GM19463 (cell line): ENCODE measurements at regions not wholly inside any gene's neighbourhood (a gene's known extent, or its start where the extent isn't known, plus 50 kb on each side); places are given as distances from the start of the nearest gene placed in this dataset.

ENCODE experiments used
- ATAC-seq: cut with Tn5 transposase; IDR thresholded peaks from one replicate; pipeline ENCODE4 v1.9.1; 2021; ENCODE audit warnings: mild to moderate bottlenecking, moderate library complexity; ENCODE audit not compliant: unreplicated experiment

DNA sequence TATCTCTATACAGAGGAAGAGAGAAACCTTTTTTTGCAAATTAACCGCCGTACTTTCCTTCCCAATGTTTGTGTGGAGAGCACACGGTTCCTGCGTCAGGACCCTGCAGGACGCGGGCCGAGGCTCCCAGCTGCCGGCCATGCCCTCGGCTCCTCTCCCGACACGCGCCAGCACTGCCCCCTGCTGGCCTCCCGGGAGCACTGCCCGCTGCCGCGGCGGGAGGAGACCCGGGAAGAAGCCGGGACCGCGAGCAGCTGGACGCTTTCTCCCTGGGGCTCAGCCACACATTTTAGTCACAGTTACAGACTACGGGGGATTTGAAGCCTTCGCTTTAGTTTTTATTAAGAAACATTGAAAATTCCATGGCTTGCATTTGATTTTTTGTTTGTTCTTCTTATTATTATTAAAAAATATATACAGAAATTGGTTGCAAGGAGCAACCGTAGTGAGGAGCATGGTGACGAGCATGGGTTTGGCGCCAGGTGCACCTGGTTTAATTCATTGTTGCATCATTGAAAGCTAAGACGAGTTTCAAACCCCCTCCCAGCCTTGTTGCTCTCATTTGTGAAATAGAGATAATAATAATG lies 401.2 kb downstream of the GALR1 start:
- ATAC-seq = peak; percentile 92

DNA sequence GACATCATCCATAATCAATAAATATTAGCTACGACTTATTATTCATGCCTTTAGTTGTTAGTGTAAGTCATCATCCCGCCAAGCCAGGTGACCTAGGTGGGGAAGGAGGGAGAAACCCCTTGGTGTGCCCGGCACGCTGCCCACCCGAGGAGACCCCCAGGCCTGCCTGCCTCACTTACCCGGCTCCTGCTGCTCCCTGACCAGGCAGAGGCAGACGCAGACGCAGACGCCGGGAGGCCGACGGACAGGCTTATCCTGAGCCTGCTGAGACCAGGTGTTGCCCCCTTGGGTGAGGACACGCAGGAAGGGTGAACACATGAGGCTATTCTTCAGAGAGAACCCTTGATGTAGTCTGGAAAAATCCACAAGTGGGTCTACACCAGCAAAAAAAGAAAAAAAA lies 401.8 kb downstream of the GALR1 start:
- no peak for ATAC-seq

DNA sequence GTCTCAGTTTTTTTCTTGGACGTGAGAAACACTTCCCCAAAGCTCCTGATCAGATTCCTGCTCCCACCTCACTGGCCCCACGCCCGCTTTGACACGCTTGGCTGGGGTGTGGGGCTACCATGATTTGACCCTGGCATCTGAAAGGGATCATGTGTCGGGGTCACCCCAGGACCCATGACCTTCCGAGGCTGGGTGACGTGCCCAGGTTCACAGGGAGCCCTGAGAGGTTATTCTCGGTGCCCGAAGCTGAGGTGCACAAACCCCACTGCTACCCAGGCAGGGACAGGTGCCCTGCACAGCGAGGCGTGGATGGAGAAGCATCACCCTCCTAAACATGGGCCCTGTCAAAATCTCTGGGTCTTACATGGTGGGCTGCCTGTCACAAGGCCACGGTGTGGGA lies 404.1 kb downstream of the GALR1 start:
- ATAC-seq = no peak

DNA sequence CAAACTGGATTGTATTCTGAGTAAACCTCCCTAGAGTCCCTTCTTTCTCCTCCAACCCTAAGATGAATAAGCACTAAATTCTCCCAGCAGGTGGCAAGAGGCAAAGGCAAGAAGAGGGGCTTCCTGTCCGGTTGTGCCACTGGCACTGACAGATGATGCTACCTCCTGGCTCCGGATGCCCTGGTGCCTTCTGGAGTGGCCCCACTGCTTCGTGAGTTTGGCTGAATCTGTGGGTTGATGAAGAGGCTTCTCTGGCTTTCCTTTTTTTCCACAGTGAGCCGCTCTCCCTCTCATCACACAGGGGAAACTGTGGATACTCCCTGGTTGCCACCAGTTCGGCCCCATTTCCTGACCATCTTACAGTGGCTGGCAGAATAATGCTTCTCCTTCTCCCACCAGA lies 404.7 kb downstream of the GALR1 start:
- ATAC-seq = no peak

- no peak for ATAC-seq
Measured at GRCh38 chr18:77657651-77658298, 408.1 kb downstream of the GALR1 start.

GRCh38 chr18:77658299-77658662 lies 408.6 kb downstream of the GALR1 start:
- no peak for ATAC-seq

DNA sequence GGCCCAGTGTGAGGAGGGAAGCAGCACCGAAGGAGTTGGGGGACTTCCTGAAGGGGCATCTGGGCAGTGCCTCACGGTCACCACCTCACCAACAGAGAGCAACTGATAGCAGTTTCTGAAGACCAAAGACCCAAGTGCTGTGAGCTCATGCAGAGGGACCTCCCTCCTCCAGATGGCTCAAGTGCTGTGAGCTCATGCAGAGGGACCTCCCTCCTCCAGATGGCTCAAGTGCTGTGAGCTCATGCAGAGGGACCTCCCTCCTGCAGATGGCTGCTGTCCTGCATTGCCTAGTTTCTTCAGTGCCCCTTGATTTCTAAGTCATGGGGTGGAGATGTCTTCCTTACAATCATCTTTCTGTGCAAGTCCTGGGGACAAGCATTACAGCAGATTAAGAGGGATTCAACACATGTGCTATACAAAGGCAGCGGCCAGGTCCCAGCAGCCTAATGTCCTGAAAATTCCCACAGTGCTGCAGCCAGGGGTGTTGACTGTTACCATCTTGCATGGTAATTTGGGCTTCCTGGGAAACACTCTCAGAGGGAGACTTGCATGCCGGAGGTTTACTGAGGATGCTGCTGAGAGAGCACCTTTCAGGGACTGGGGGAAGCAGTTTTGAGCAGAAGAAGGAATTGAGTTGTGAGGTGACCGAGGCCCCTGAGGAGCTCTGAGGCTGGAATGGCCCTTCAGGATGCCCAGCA lies 409.3 kb downstream of the GALR1 start:
- ATAC-seq = no peak

GRCh38 chr18:77666613-77667012 lies 417.0 kb downstream of the GALR1 start:
- no peak for ATAC-seq

DNA sequence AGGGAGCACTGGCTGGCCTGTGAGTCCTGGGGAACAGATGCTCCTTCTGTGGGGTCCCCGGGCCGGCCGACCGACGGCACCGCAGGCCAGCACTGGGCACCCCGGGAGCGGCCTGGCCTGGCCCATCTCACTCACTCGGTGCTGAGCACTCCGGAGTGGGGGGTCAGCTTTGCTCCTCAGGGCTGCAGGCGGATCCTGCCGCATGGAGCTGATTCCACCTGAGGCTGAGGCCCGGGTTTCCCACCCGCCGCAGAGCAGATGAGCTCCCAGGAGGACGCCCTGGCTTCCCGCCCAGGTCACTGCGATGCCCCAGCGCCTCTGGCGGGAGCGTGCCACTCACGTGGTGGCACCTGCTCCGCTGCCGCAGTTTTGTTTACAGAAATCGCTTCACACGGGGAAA lies 418.6 kb downstream of the GALR1 start:
- ATAC-seq = no peak

DNA sequence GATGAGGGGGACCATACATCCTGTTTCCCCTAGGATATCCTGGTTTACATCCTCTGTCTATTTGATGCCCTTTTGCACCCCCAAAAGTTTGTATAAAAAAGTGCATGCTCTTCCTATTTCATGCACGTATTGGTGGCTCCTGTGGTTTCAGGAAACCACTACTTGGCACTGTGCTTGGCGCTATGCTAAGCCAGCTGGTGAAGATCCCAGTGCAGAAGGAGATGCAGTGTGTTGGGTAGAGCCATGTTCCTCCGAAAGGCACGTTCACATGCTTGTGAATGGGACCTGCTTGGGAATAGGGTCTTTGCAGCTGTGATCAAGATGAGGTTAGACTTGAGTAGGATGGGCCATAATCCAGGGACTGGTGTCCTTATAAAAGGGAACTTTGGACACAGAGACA lies 419.7 kb downstream of the GALR1 start:
- no peak for ATAC-seq

DNA sequence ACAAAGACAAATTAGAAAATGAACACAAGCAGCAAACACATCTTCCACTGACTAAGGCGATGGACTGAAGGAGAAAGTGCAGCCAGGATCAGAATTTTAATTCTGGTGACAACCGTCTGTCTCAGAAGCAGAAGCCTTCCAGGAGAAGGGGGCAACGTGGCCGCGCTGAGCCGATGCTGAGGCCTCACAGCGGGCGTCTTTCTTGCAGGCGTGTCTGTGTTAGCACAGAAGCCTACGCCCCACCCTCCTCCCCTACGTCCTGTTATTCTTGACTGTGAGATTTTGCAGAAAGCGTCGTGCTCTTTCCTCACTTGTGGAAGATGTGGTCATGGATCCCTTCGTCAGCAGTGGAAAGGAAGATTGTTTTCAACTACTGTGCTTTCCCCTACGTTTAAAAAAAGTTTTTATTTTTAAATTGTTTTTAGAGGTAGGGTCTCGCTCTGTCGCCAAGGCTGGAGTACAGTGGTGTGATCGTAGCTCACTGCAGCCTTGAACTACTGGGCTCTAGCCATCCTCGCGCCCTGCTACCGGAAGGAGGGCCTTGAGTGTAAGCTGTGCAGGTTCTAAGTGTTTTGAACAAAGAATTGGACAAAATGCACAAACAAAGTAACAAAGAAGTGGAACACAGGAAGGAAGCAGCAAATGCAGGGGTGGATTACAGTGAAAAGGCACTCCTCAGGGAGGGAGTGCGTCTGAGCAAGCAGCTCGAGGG lies 422.0 kb downstream of the GALR1 start:
- no peak for ATAC-seq

DNA sequence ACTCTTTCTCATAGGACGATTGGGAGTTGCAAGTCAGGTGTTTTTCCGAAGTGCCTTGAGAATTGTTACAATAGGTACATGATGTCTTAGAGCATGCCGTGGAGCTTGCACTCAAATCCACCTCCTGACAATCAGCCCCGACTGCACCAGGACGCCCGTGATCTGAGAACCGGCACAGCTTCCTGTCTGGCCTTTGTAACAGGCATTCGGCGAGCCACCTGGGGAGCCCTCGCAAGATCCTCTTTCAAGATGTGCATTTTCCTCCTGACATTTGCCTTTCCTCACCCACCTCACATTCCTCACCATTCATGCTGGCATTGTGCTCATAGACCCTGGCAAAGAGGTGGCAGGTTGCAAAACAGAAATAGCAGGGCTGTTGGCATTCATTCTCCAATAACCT lies 427.3 kb downstream of the GALR1 start:
- no peak for ATAC-seq

GRCh38 chr18:77677536-77677935 lies 427.9 kb downstream of the GALR1 start:
- ATAC-seq = no peak

GRCh38 chr18:77679869-77680268 lies 430.2 kb downstream of the GALR1 start:
- no peak for ATAC-seq

GRCh38 chr18:77700051-77700450 lies 450.4 kb downstream of the GALR1 start:
- no peak for ATAC-seq

- ATAC-seq = no peak
Measured at GRCh38 chr18:77701977-77702376, 452.3 kb downstream of the GALR1 start.

DNA sequence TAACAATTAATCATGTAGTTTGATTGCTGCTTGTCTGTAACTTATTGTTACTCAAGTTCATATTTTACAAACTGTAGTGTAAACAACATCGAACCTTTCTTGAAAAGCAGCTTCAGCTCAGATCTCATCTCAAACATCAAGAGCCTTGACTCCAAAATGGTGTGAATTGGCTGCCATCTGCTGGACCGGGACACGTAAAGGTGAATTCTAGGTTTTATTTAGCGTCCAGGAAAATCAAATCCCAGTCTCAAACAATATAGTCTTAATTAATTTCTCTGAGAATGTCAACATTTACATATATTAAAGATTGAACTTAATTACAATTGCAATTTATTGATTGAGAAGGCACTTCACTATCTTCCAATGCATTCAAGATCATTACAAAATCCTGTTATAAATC lies 453.0 kb downstream of the GALR1 start:
- no peak for ATAC-seq

DNA sequence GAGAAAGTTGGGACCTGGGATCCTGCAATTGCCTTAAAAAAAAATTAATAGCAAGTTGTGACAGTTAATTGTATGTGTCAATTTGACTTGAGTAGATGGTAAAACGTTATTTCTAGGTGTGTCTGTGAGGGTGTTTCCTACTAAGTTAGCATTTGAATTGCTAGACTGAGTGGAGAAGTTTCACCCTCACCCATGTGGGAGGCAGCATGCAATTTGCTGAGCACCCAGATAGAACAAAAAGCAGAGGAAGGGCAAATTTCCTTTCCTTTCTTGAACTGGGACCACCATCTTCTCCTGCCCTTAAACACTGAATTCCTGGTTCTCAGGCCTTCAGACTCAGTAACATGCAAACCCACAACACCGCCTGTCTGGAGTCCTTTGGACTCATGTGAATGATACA lies 455.7 kb downstream of the GALR1 start:
- ATAC-seq = no peak

DNA sequence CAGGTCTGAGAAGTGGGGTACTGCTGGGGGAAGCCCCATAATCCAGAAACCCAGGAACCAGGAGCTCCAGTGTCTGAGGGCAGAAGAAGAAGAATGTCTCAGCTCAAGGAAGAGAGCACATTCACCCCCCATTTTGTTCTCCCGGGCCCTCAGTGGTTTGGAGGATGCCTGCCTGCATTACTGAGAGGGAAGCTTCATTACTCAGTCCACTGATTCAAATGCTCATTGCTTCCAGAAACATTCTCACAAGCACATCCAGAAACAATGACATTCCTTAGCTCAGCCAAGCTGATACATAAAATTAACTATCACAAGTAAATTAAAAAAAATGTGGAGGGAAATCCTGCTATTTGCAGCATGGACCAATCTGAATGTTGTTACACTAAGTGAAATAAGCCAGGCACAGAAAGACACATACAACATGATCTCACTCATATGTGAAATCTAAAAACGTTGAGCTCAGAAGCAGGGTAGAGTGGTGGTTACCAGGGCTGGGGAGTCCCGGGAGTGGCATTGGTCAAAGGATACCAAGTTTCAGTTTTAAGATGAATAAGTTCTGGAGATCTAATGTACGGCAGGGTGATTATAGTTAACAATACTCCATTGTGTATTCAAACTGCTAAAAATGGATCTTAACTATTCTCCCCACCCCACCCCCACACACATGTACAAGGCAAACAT lies 459.3 kb downstream of the GALR1 start:
- ATAC-seq = peak; percentile 95

DNA sequence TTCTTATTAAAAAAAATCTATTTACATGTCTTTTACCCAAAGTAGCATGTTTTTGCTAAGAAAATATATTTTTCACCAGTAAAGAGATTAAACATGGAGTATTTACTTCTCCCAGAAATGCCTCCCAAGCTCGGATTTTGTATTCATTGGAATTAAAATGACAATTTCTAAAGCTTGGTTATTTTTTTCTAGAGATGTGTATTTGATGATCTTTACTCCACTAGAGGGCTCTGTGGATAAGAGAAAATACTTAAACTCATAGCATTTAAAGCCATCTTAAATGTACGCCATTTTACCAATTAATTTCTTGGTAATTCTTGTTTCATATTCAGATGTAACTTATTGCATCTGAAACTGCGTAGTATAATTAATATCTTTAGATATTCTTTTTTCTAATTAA lies 461.4 kb downstream of the GALR1 start:
- ATAC-seq = no peak

DNA sequence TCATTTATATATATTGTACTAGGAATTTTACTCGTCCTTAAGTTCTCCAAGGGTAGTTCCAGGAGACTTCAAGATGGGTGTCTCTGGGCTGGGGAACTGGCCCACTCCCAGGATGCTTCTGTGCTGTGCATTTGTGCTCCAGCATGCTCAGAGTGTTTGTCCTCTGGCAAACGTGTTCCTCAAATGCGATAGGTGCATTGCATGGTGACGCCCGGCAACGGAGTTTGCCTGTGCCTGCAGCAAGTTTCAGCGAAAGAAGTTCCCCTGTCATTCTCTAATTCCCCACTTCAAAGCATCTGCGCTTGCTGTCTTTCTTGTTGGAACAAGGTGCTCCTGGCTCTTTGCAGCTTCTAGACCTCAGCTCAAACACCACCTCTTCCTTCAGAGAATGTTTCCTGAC lies 465.1 kb downstream of the GALR1 start:
- no peak for ATAC-seq
